ENCODE measurements at regions not wholly inside any gene's neighbourhood (a gene's known extent, or its start where the extent isn't known, plus 50 kb on each side); places are given as distances from the start of the nearest gene placed in this dataset.

- TF ChIP-seq, protein P1, sequence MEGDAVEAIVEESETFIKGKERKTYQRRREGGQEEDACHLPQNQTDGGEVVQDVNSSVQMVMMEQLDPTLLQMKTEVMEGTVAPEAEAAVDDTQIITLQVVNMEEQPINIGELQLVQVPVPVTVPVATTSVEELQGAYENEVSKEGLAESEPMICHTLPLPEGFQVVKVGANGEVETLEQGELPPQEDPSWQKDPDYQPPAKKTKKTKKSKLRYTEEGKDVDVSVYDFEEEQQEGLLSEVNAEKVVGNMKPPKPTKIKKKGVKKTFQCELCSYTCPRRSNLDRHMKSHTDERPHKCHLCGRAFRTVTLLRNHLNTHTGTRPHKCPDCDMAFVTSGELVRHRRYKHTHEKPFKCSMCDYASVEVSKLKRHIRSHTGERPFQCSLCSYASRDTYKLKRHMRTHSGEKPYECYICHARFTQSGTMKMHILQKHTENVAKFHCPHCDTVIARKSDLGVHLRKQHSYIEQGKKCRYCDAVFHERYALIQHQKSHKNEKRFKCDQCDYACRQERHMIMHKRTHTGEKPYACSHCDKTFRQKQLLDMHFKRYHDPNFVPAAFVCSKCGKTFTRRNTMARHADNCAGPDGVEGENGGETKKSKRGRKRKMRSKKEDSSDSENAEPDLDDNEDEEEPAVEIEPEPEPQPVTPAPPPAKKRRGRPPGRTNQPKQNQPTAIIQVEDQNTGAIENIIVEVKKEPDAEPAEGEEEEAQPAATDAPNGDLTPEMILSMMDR (IDR thresholded peaks at IDR 0.05), result no peak
- TF ChIP-seq POLR2A (IDR thresholded peaks at IDR 0.05), result no peak
These were observed 1307.8 kb upstream of the CELF2 start for GRCh38 chr10:9709849-9710248.

Measured in esophagus squamous epithelium (tissue), 4 donors.